GM12891 (cell line): ENCODE measurements at regions not wholly inside any gene's neighbourhood (a gene's known extent, or its start where the extent isn't known, plus 50 kb on each side); places are given as distances from the start of the nearest gene placed in this dataset.

Source experiments
- PAX5 ChIP-seq: IDR thresholded peaks from 2 replicates; pipeline ENCODE4 v1.6.1; 2011; ENCODE audit warnings: low read length, moderate library complexity, mild to moderate bottlenecking; ENCODE audit not compliant: insufficient read depth, severe bottlenecking
- POLR2A ChIP-seq: IDR thresholded peaks from 2 replicates; pipeline ENCODE4 v1.6.1; 2011; ENCODE audit warnings: low read depth, low read length, control low read depth
- POLR2AphosphoS5 ChIP-seq: IDR thresholded peaks from 2 replicates; pipeline ENCODE4 v1.6.1; 2011; ENCODE audit warnings: low read depth, low read length, control low read depth
- POU2F2 ChIP-seq: IDR thresholded peaks from 2 replicates; pipeline ENCODE4 v1.6.1; 2011; ENCODE audit warnings: low read depth, mild to moderate bottlenecking, control low read depth, low read length, moderate library complexity
- SPI1 ChIP-seq: IDR thresholded peaks from 2 replicates; pipeline ENCODE4 v1.6.1; 2011; ENCODE audit warnings: low read depth, low read length, control low read depth
- TAF1 ChIP-seq: IDR thresholded peaks from 2 replicates; pipeline ENCODE4 v1.6.1; 2011; ENCODE audit warnings: low read depth, low read length, control low read depth

DNA sequence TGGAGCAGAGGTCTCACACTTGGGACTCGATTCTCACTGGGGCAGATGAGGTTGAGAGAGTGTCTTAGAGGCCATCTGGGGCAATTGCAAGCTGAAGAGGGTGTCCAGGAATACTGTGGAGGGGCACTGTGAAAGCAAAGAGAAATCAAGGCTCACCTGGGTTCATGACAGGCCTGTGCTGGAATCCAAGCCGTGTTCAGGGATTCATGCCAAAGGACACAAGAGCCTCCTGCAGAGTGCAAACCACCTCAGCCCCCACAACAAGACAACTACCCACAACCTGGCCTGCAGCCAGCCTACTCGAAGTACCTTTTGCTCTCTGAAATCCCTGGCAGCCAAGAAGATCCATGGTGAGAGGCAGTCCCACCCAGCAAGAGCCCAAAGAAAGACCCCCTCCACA lies 2334.2 kb downstream of the TP53TG3F start:
- TF ChIP-seq POLR2A (no peak), POLR2AphosphoS5 (no peak), TAF1 (no peak), POU2F2 (no peak), PAX5 (no peak), SPI1 (no peak)
